Ovary (tissue), 3 donors: ENCODE measurements at regions not wholly inside any gene's neighbourhood (a gene's known extent, or its start where the extent isn't known, plus 50 kb on each side); places are given as distances from the start of the nearest gene placed in this dataset.

Experiments
- CTCF ChIP-seq, 3 donors: fragments of 450-650 bp in 2 of 3; fragments of 200-600 bp in 1 of 3; IDR thresholded peaks; one replicate each; pipeline versions ENCODE4 v1.5.1 to v1.8.0; 2016 to 2022; ENCODE audit warnings: antibody characterized with exemption in 3 of 3, mild to moderate bottlenecking in 1 of 3
- EP300 ChIP-seq: sonication (generic); formaldehyde crosslinking; IDR thresholded peaks from one replicate; pipeline ENCODE4 v1.6.1; 2017; ENCODE audit warnings: antibody characterized with exemption
- donor health status: DM: no; HTN: no; CAD: no.

DNA sequence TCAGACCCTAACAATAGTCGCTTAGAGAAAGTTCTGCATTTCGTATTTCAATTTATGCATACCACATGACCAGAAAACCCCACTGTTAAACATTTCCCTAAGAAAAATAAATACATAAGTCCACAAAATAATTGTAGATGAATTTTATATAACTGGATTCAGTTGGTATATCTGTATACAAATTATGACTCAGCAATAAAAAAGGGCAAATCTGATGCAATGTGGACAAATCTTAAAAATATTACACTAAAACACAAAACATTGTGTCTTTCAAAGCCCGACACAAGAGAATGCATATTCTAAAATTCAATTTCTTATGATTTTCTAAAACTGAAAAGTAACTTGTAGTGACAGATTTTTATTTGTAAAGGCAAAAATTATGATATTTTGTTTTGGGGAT lies 1005.0 kb downstream of the EFNB2 start:
- TF ChIP-seq CTCF (IDR thresholded peaks at IDR 0.05) (no peak), EP300 (no peak)
